GM10248 (cell line): ENCODE measurements at regions not wholly inside any gene's neighbourhood (a gene's known extent, or its start where the extent isn't known, plus 50 kb on each side); places are given as distances from the start of the nearest gene placed in this dataset.

Experiments
- CTCF ChIA-PET: fragments of 300-600 bp; sonication (Branson Sonifier 250); formaldehyde crosslinking; extraction: SDS; loops from one replicate; lab custom pipeline; 2021; ENCODE audit warnings: antibody characterized with exemption; lab: Yijun Ruan, JAX
- POLR2A ChIA-PET: fragments of 350-650 bp; sonication (Branson Sonifier 250); formaldehyde crosslinking; extraction: SDS; loops from one replicate; lab custom pipeline; 2020; ENCODE audit warnings: antibody characterized with exemption; lab: Yijun Ruan, JAX
- DNase-seq: peaks from one replicate; pipeline ENCODE4 v3.0.0; 2012; ENCODE audit errors: extremely low spot score
- TF ChIP-seq, protein P1 (sequence below): IDR thresholded peaks from 2 replicates; pipeline ENCODE4 v1.5.1; 2012; ENCODE audit warnings: mild to moderate bottlenecking, low read depth; ENCODE audit errors: extremely low read depth, missing control alignments, control extremely low read depth

DNA sequence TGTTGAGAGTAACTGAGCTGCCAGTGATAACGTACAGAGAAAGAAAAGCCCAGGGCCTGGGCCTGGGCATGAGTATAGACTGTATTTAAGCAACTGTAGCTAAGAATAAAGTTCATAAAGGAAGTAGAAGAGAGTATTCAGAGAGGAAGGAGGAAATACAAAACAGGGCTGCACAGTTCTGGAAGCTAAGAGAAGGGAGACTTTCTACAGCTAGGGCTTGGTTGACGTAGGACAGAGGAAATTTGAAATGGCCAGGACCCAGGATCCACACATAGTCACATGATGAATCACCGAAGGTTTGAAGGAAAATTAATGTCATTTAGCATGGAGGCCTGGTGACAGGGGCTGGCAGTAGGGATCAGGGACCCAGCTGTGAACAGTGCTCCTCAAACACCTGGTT, 66.7 kb downstream of the ARL4A start:
- POLR2A ChIA-PET: no interaction called here
- CTCF ChIA-PET: interaction anchor here (1.5 kb wide), 1 partner anchor 24 kb away, joined by 5 read pairs; no protein-coding TSS in a partner anchor

GRCh38 chr7:12756821-12757220, 69.4 kb downstream of the ARL4A start:
- no peak for DNase-seq
- CTCF ChIA-PET: interaction anchor here (0.6 kb wide), 1 partner anchor 10 kb away, joined by 3 read pairs; no protein-coding TSS in a partner anchor
- POLR2A ChIA-PET: no interaction called here

More for the DNA sequence above, 66.7 kb downstream of the ARL4A start:
- no peak for DNase-seq
- TF ChIP-seq, protein P1, sequence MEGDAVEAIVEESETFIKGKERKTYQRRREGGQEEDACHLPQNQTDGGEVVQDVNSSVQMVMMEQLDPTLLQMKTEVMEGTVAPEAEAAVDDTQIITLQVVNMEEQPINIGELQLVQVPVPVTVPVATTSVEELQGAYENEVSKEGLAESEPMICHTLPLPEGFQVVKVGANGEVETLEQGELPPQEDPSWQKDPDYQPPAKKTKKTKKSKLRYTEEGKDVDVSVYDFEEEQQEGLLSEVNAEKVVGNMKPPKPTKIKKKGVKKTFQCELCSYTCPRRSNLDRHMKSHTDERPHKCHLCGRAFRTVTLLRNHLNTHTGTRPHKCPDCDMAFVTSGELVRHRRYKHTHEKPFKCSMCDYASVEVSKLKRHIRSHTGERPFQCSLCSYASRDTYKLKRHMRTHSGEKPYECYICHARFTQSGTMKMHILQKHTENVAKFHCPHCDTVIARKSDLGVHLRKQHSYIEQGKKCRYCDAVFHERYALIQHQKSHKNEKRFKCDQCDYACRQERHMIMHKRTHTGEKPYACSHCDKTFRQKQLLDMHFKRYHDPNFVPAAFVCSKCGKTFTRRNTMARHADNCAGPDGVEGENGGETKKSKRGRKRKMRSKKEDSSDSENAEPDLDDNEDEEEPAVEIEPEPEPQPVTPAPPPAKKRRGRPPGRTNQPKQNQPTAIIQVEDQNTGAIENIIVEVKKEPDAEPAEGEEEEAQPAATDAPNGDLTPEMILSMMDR: no peak

GRCh38 chr7:12757443-12757842, 70.0 kb downstream of the ARL4A start:
- TF ChIP-seq, protein P1: no peak

More at GRCh38 chr7:12756821-12757220, 69.4 kb downstream of the ARL4A start:
- TF ChIP-seq, protein P1: no peak

DNA sequence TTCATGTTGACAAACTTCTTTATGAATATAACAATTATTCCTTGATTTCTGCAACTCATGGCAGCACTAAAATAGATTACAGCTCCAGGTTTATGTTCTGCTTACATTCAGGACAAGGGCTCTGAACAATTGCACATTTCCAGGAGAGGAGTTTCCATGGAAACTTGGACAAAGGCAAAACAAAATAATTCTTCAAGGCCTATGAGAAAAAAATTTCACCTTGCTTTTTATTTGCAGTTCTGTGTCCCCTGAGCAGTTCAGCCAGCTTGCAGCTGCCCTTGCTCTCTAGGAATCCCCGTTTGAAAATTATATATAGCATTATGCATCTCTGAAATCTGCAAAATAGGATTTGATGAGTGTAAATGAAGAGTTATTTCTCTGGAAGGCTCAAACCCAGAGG, 71.7 kb downstream of the ARL4A start:
- TF ChIP-seq, protein P1: no peak
- POLR2A ChIA-PET: no interaction called here
- CTCF ChIA-PET: no interaction called here
- DNase-seq: no peak

More at GRCh38 chr7:12757443-12757842, 70.0 kb downstream of the ARL4A start:
- ChIA-PET CTCF (no interaction called here), POLR2A (no interaction called here)
- no peak for DNase-seq

GRCh38 chr7:12761111-12761510, 73.7 kb downstream of the ARL4A start:
- ChIA-PET POLR2A (no interaction called here), CTCF (interaction anchor here (0.9 to 1.0 kb wide), 2 partner anchors 19 to 40 kb away, joined by 3 read pairs; no protein-coding TSS in a partner anchor)
- TF ChIP-seq, protein P1: no peak
- DNase-seq: no peak

- TF ChIP-seq, protein P1: no peak
- no peak for DNase-seq
- ChIA-PET POLR2A (no interaction called here), CTCF (interaction anchor here (0.9 to 1.0 kb wide), 2 partner anchors 19 to 41 kb away, joined by 3 read pairs; no protein-coding TSS in a partner anchor)
These were observed 74.3 kb downstream of the ARL4A start for GRCh38 chr7:12761691-12762090.

DNA sequence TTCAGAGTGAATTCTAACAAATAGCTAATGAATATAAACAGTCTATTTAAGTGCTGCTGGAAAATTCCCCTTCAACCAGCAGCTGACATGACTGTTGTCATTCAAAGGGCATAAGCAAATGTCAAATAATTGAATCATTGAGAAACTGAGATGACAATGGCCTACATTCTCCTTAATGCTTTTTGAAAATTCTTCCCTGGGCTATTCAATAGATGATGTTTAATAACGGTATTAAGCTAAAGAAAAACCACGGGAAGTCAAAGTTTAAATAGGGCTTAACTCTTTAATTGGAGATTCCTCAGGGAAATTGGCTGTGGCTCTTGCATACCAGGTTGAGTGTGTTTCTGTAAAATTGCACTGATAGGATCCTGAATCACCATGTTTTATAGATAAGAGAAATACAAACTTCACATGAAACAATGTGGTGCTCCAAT, 77.0 kb downstream of the ARL4A start:
- no peak for DNase-seq
- TF ChIP-seq, protein P1: no peak
- CTCF ChIA-PET: no interaction called here
- POLR2A ChIA-PET: no interaction called here
